NCI-H146 treated with DMSO at 0.1 percent for 48 hours (cell line): ENCODE measurements at regions not wholly inside any gene's neighbourhood (a gene's known extent, or its start where the extent isn't known, plus 50 kb on each side); places are given as distances from the start of the nearest gene placed in this dataset.
"Not testable (repeated sequence)": the region's sequence is repeated elsewhere in the genome, so short reads cannot be mapped to it uniquely, and the experiment has no call there.

Experiments
- DNase-seq: peaks from one replicate; lab custom pipeline; 2025; ENCODE audit not compliant: unreplicated experiment; lab: John Stamatoyannopoulos, UW

- DNase-seq: no peak
Observed at GRCh38 chr17:6893382-6894205, 62.1 kb upstream of the TEKT1 start.

- no peak for DNase-seq
Observed at GRCh38 chr17:6894206-6894528, 62.6 kb upstream of the TEKT1 start.

GRCh38 chr17:6901086-6901485 lies 69.6 kb upstream of the TEKT1 start:
- DNase-seq: no peak

GRCh38 chr17:6903326-6903900 lies 71.9 kb upstream of the TEKT1 start:
- no peak for DNase-seq

GRCh38 chr17:6908807-6909206 lies 77.3 kb upstream of the TEKT1 start:
- no peak for DNase-seq

DNA sequence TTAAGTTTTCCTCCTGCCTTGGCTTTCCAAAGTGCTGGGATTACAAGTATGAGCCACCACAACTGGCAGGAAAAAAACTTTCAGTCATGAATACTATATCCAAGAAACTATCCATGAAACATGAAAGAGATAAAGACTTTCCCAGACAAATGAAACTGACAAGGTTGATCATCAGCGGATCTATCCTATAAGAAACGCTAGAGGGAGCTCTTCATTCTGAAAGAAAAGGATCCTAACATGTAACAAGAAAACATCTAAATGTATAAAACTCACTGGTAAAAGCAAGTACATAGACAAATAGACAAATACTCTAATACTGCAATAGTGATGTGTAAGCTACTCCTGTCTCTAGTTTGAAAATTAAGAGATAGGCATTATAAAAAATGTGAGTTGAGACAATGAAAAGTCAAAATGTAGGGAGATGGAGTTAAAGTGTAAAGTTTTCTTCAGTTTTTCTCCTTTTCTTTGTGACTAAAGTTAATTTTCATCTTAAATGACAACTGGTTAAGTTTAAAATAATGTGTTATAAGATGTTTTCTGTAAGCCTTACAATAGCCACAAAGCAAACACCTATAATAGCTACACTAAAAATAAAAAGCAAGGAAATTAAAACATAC lies 79.6 kb upstream of the TEKT1 start:
- DNase-seq: peak; percentile 6

GRCh38 chr17:6912110-6913051 lies 80.9 kb upstream of the TEKT1 start:
- no peak for DNase-seq

GRCh38 chr17:6913608-6914443 lies 82.0 kb upstream of the ALOX12 start:
- peak; percentile 9 for DNase-seq

GRCh38 chr17:6914711-6915110 lies 81.1 kb upstream of the ALOX12 start:
- no peak for DNase-seq

- no peak for DNase-seq
Observed at GRCh38 chr17:6915620-6916019, 80.2 kb upstream of the ALOX12 start.

GRCh38 chr17:6919158-6919557 lies 76.7 kb upstream of the ALOX12 start:
- no peak for DNase-seq

- DNase-seq: no peak
Observed at GRCh38 chr17:6923385-6923784, 72.5 kb upstream of the ALOX12 start.

DNA sequence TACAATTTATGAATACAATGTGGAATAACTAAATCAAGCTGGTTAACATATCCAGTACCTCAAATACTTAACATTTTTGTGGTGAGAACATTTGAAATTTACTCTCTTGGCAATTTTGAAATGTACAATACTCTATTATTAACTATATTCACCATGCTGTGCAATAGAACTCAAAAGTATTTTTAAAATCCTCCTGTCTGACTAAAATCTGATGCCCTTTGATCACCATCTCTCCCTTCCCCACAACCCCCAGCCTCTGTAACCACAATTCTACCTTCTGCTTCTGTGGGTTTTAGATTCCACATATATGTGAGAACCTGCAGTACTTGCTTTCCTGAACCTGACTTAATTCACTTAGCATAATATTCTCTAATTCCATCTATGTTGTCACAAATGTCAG lies 71.6 kb upstream of the ALOX12 start:
- no peak for DNase-seq

DNA sequence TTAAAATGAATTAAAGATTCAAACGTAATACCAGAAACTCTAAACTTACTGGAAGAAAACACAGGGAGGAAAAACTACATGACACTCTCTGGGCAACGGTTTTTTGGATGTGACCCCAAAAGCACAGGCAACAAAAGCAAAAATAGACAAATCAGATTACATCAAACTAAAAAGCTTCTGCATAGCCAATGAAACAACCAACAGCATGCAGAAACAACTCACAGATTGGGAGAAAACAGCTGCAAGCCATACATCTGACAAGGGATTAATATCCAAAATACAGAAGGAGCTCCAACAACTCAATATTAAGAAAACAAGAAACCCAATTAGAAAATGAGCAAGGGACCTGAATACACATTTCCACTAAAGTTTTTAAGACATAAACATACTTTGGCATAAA lies 69.2 kb upstream of the ALOX12 start:
- DNase-seq: no peak

GRCh38 chr17:6927290-6928126 lies 68.3 kb upstream of the ALOX12 start:
- DNase-seq: no peak

DNA sequence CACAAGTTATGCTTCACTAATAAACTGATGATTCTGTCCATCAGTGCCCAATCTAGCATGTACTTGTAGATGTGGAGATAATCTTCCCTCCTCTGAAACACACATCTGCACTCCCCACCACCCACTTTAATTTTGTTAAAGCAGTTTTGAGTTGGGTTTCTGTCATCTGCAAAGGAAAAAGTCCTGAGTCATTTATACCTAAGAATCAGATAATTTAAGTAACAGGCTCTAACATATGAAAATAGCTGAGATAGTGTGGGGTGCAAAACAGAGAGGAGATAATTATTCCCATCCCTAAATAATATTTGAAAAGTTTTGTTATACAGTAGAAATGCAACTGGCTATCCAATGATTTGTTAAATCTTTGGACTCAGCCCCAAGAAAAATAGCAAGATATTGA lies 67.7 kb upstream of the ALOX12 start:
- no peak for DNase-seq

GRCh38 chr17:6930749-6931148 lies 65.1 kb upstream of the ALOX12 start:
- DNase-seq: no peak

GRCh38 chr17:6934544-6934943 lies 61.3 kb upstream of the ALOX12 start:
- not testable (repeated sequence) for DNase-seq

DNA sequence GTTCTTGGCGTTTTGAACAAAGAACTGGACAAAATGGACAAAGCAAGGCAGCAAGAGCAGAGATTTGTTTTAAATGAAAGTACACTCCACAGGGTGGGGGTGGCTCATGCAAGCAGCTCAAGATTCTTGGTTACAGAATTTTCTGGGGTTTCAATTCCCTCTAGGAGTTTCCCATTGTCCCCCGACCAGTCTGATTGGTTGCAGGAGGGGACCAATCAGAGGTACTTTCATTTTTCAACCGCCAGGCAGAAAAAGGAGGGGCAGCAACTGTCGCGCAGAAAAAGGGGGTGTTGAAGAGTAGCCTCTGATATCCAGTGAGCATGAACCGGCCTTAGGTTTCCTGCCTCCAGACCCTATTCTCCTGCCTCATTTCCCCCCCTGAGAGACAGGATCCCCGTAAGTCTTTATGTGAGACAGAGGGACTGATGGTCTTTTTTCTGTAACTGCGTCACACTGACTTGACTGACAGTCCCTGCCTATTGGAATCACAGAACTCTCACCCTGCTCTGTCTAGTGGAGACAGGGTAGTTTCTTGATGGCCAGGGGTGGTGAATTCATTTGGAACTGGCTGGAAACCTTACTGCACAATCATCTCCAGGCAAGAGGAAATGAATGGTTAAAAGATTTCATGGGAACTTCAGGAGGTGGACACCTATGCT lies 59.4 kb upstream of the ALOX12 start:
- no peak for DNase-seq
